ENCODE measurements at regions not wholly inside any gene's neighbourhood (a gene's known extent, or its start where the extent isn't known, plus 50 kb on each side); places are given as distances from the start of the nearest gene placed in this dataset.

GRCh38 chr6:9499709-9500108, 915.2 kb downstream of the TFAP2A start:
- Histone ChIP-seq H3K27ac (ENCODE audit: insufficient read depth, low read depth, low read length) (no peak overlapping the region), H2AFZ (ENCODE audit: low read depth, low read length) (no peak overlapping the region), H4K20me1 (replicated peaks; ENCODE audit: control insufficient read depth, extremely low read depth, insufficient read depth, low read length) (no peaks in the 10 kb centered on the region), H3K9me1 (replicated peaks; ENCODE audit: control insufficient read depth, extremely low read depth, insufficient read depth, low read length) (no peaks in the 10 kb centered on the region), H3K9ac (replicated peaks; ENCODE audit: extremely low read depth, insufficient read depth, low read length) (no peak overlapping the region), H3K9me3 (replicated peaks; ENCODE audit: control insufficient read depth, insufficient read depth, low read length) (no peaks in the 10 kb centered on the region), H3K27me3 (ENCODE audit: control insufficient read depth in 2 of 2, insufficient read depth in 2 of 2, low read length in 2 of 2) (no peaks in the 10 kb centered on the region), H3K36me3 (ENCODE audit: control insufficient read depth in 2 of 2, extremely low read depth in 1 of 2, insufficient read depth in 2 of 2, low read length in 2 of 2) (no peaks in the 10 kb centered on the region), H3K79me2 (ENCODE audit: control insufficient read depth, insufficient read depth, low read length) (no peaks in the 10 kb centered on the region), H3K4me3 (replicated peaks in 1 of 3; ENCODE audit: insufficient read depth in 1 of 3, low read depth in 1 of 3, low read length in 3 of 3) (no peak overlapping the region), H3K4me2 (ENCODE audit: insufficient read depth, low read length) (no peak overlapping the region), H3K4me1 (ENCODE audit: control insufficient read depth, extremely low read depth, insufficient read depth, low read length) (peaks cover 17% of the 10 kb centered on the region)
- DNase-seq (ENCODE audit: low read depth, low spot score) (no peak), FAIRE-seq (no peak)
- no TSS peak for BruUV-seq (replicated peaks)
- CTCF ChIA-PET, result no interaction called here
- POLR2A ChIA-PET, result no interaction called here
- dilution Hi-C loops (cut with MboI; ENCODE audit: extremely low pct_ligation_motif_present, low sequenced_read_pairs), result no loop called here
- TF ChIP-seq POLR2A (IDR thresholded peaks at IDR 0.05; ENCODE audit: low read depth, low read length) (no peak), JUN (IDR thresholded peaks at IDR 0.05; ENCODE audit: borderline replicate concordance, insufficient read depth, insufficient read length, low read depth) (no peak), FOS (IDR thresholded peaks at IDR 0.05; ENCODE audit: borderline replicate concordance, insufficient read depth, low read length) (no peak), CTCF (IDR thresholded peaks at IDR 0.05; ENCODE audit: extremely low read depth in 1 of 2, insufficient read depth in 1 of 2, low read depth in 1 of 2, low read length in 2 of 2) (no peak), POLR2AphosphoS5 (IDR thresholded peaks at IDR 0.05; ENCODE audit: insufficient read depth, low read depth, low read length) (no peak), GATA2 (IDR thresholded peaks at IDR 0.05; ENCODE audit: insufficient read depth, insufficient read length, low read depth, low read length) (no peak), EZH2 (IDR thresholded peaks at IDR 0.05; ENCODE audit: borderline replicate concordance, low read depth, low read length, severe bottlenecking) (no peak), MYC (IDR thresholded peaks at IDR 0.05; ENCODE audit: low read depth, low read length) (no peak)
- TF ChIP-seq, protein P1, sequence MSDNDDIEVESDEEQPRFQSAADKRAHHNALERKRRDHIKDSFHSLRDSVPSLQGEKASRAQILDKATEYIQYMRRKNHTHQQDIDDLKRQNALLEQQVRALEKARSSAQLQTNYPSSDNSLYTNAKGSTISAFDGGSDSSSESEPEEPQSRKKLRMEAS (IDR thresholded peaks at IDR 0.05; ENCODE audit: insufficient read depth, insufficient read length), result no peak
- intact Hi-C loops (cut with micrococcal nuclease), result loop anchor here (5.0 kb wide), 1 partner anchor 83 kb away; no protein-coding TSS in a partner anchor
